ENCODE measurements at regions not wholly inside any gene's neighbourhood (a gene's known extent, or its start where the extent isn't known, plus 50 kb on each side); places are given as distances from the start of the nearest gene placed in this dataset.

DNA sequence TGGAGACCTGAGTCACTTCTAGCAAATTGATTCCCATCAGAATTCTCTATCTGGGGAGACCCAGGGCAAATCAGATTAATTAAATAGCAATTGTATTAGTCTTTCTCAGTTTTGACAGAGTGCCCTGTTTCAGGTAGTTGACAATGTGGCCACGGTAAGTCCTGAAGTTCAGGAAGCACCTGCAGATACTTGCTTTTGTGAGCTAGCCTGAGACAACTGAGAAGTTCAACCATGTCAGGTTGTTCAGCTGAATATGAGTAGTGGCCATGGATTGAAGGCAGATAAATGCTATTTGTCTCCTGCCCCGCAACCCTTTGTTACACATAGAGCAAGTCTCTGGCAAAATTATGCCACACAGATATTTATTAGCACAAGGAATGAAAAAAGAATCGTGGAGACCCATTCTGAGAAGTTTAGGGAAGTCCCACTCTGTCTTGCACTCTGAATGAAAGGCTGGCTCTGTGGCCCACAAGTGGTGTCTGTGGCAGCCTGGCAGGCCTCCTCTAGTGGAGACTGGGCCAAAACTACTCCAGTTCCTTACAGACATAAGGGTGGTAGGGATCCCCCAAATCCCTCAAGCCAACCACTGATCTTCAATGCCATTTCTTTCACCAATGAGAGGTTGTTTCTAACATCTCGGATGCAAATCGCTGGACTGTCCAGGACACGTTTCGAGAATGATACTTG, 61.3 kb downstream of the POU3F3 start:
- TF ChIP-seq, protein P1, sequence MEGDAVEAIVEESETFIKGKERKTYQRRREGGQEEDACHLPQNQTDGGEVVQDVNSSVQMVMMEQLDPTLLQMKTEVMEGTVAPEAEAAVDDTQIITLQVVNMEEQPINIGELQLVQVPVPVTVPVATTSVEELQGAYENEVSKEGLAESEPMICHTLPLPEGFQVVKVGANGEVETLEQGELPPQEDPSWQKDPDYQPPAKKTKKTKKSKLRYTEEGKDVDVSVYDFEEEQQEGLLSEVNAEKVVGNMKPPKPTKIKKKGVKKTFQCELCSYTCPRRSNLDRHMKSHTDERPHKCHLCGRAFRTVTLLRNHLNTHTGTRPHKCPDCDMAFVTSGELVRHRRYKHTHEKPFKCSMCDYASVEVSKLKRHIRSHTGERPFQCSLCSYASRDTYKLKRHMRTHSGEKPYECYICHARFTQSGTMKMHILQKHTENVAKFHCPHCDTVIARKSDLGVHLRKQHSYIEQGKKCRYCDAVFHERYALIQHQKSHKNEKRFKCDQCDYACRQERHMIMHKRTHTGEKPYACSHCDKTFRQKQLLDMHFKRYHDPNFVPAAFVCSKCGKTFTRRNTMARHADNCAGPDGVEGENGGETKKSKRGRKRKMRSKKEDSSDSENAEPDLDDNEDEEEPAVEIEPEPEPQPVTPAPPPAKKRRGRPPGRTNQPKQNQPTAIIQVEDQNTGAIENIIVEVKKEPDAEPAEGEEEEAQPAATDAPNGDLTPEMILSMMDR (IDR thresholded peaks at IDR 0.05; ENCODE audit: low read depth, low read length): no peak
- no peak for TF ChIP-seq EZH2phosphoT487 (IDR thresholded peaks at IDR 0.05; ENCODE audit: low read depth)

All from OCI-LY3 (cell line).